DMS153 treated with DMSO at 0.1 percent for 48 hours (cell line): ENCODE measurements at regions not wholly inside any gene's neighbourhood (a gene's known extent, or its start where the extent isn't known, plus 50 kb on each side); places are given as distances from the start of the nearest gene placed in this dataset.
"Not testable (repeated sequence)": the region's sequence is repeated elsewhere in the genome, so short reads cannot be mapped to it uniquely, and the experiment has no call there.

Experiments used
- DNase-seq: peaks from one replicate; lab custom pipeline; 2025; ENCODE audit not compliant: unreplicated experiment; lab: John Stamatoyannopoulos, UW

DNA sequence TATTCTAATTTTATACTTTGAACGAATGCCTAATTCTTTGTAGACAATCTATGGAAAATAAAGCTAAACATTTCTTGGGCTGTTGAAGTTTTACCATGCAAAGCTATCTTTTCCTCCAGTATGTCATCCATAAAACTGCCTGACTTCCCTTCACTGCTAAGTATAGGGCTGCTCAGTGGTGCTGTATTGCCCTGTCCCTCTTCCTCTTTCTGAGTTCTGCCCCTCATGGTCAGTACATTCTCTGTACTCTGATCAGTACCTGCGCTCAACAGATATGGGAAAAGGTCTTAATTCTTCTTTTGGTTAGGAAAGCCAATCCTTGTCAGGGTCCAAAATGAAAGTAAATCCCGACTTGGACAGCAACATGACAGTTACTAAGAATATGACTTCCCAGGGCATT is 321.9 kb downstream of the RAD51AP2 start:
- no peak for DNase-seq

DNA sequence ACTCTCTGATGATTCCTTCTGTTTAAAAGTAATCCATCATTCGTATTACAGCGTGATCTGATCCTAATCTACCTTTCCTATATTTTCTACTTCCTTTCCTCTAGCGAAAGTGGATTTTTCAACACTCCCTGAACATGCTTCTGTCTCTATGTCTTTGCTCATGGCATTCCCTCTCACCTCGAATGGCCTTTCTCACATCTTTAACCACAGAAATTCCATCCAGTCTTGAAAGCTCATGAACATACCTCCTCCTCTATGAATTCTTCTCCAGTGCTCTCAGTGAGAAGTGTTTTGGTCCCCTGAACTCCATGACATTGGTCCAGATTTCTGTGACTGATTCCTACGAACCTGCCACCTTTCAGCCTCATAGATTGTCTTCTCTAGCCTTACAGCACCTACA is 323.2 kb downstream of the RAD51AP2 start:
- DNase-seq, result no peak

DNA sequence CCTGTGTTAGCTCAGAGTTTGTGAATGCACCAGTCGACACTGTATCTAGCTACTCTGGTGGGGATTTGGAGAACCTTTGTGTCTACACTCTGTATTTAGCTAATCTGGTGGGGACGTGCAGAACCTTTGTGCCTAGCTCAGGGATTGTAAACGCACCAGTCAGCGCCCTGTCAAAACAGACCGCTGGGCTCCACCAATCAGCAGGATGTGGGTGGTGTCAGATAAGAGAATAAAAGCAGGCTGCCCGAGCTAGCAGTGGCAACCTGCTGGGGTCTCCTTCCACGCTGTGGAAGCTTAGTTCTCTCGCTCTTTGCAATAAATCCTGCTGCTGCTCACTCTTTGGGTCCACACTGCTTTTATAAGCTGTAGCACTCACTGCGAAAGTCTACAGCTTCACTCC is 324.2 kb downstream of the RAD51AP2 start:
- no peak for DNase-seq

DNA sequence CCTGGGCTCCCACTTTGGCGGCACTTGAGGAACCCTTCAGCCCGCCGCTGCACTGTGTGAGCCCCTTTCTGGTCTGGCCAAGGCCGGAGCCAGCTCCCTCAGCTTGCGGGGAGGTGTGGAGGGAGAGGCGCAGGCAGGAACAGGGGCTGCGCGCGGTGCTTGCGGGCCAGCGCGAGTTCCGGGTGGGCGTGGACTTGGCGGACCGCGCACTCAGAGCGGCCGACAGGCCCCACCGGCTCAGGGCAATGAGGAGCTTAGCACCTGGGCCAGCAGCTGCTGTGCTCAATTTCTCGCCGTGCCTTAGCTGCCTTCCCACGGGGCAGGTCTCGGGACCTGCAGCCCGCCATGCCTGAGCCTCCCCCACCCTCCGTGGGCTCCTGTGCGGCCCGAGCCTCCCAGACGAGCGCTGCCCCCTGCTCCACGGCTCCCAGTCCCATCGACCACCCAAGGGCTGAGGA is 324.8 kb downstream of the RAD51AP2 start:
- DNase-seq, result not testable (repeated sequence)

DNA sequence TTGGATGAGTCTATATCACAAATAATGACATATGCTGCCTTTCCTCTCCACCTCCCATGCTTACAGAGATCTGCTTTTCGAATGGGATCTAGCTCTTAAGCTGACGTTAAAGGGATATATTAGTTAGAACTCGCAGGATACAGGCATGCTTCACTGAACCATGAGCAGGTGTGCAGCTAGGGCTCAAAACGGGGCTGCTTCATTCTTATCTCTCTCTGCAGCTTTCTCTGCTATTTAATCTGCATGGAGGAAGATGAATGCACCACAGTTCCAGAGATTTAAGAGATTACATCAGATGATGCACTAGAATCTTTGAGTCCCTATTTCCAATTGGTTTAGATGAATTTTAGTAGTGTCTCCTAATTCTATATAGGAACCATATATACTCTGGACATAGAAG is 327.0 kb downstream of the RAD51AP2 start:
- no peak for DNase-seq

- no peak for DNase-seq
These were observed 327.7 kb downstream of the RAD51AP2 start for GRCh38 chr2:17190527-17190926.

- no peak for DNase-seq
These were observed 329.5 kb downstream of the RAD51AP2 start for GRCh38 chr2:17188721-17189120.

DNA sequence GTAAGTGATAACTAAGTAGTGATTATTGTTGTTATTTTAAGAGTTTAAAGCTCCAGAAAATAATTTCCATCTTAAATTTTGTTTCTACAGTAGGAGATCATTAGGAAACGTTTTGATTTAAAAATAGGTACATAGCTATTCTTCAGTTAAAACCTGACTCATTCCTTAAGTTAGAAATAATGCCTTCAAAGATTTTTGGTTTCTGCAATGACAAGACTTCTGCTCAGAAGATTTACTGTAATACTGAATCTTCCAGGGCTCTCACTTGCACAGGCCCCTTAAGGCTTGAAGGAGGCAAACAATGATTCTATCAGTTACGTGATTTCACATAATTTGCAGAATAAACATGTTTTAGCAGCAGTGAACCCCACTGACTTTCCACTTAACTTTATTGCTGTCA is 333.7 kb downstream of the RAD51AP2 start:
- DNase-seq, result no peak

- no peak for DNase-seq
These were observed 335.8 kb downstream of the RAD51AP2 start for GRCh38 chr2:17182399-17182798.

- DNase-seq, result no peak
These were observed 337.0 kb downstream of the RAD51AP2 start for GRCh38 chr2:17181051-17181752.

GRCh38 chr2:17179145-17179808 is 339.0 kb downstream of the RAD51AP2 start:
- DNase-seq, result no peak

- no peak for DNase-seq
These were observed 341.2 kb downstream of the RAD51AP2 start for GRCh38 chr2:17177088-17177487.

DNA sequence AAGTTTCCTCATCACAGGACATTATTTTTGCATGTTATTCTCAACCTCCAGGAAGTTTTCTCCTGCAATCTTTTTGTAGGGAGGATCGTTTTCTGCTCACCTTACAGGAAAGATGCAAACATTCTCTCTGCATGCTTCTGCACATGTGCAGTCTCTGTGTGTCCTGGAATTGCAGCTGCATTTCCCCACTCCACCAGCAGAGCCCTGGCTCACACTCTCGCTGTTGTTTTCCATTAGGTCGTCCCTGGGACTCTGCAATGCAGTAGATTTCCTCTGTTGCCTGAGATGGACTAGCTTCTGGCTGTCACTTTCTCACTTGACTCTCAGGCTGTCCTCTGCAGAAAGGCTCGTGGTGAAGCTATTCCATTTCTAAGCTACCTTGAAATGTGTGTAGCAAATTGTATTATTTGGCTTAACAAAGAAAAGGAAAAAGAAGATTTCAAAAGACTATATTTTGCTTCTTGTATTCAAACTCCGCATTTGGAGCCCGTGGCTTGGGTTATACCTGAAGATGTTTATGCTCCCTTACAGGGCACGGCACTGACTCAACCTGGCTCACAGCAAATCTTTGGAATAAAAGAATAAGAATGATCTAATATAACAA is 346.7 kb downstream of the RAD51AP2 start:
- peak; percentile 17 for DNase-seq

- DNase-seq, result no peak
These were observed 351.7 kb downstream of the RAD51AP2 start for GRCh38 chr2:17166506-17166905.

GRCh38 chr2:17164550-17164949 is 353.7 kb downstream of the RAD51AP2 start:
- no peak for DNase-seq

- DNase-seq, result no peak
These were observed 354.6 kb downstream of the RAD51AP2 start for GRCh38 chr2:17163638-17164037.

GRCh38 chr2:17162713-17163112 is 355.5 kb downstream of the RAD51AP2 start:
- peak; percentile 25 for DNase-seq

DNA sequence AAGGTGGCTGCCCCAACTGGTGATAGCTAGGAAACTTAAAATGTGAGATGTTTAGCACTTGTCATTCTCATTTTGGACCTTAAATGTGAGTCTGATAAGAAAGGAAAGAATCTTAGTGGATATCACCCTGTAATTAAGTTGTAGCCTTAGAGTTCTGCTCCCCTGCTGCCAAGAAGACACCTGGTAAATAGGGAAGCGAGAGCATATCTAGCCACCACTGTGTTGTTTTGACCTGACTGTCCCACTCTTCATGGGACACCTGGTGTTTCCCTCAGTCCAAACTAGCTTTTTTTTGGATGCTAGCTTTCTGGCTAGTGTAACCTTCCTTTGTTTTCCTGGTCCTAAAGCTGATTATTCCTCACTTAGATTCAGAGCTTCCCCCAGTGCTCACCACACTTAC is 357.6 kb downstream of the RAD51AP2 start:
- no peak for DNase-seq

- DNase-seq, result no peak
These were observed 362.2 kb downstream of the RAD51AP2 start for GRCh38 chr2:17156086-17156485.

- DNase-seq, result no peak
These were observed 368.3 kb downstream of the RAD51AP2 start for GRCh38 chr2:17149945-17150344.

- DNase-seq, result no peak
These were observed 369.7 kb downstream of the RAD51AP2 start for GRCh38 chr2:17148407-17149145.

DNA sequence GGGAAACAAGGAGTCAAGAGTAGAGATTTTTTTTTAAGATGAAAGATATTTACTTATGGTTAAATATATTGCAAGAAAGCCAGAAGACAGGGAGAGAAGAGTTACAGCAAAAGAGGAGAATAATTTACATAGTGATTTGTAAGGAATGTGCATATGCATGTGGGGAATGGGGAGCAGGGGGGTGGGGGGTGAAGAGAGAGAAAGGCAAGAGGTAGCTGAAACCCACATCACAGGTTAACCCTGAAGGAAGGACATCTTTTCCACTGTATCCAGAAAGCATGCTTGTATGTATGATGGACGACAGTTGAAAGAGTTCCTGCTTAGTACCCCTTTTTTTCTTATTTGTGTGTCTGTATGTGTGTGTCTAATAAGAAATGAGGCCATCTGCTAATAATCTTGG is 371.9 kb downstream of the RAD51AP2 start:
- DNase-seq, result no peak
